IMR-90 (cell line): ENCODE measurements at regions not wholly inside any gene's neighbourhood (a gene's known extent, or its start where the extent isn't known, plus 50 kb on each side); places are given as distances from the start of the nearest gene placed in this dataset.

ENCODE experiments used
- CHD1 ChIP-seq: IDR thresholded peaks from 2 replicates; pipeline ENCODE4 v1.6.1; 2012; ENCODE audit warnings: low read depth, low read length, improper control_type of control experiment
- FOS ChIP-seq: fragments of 150-350 bp; IDR thresholded peaks from 2 replicates; pipeline ENCODE4 v1.6.1; 2016; ENCODE audit warnings: low read depth, low read length
- MXI1 ChIP-seq: IDR thresholded peaks from 2 replicates; pipeline ENCODE4 v1.6.1; 2012; ENCODE audit warnings: low read depth, mild to moderate bottlenecking, low read length, moderate library complexity, borderline replicate concordance
- POLR2A ChIP-seq: IDR thresholded peaks from 2 replicates; pipeline ENCODE4 v1.6.1; 2012; ENCODE audit warnings: mild to moderate bottlenecking, low read depth, low read length
- RFX5 ChIP-seq: IDR thresholded peaks from 2 replicates; pipeline ENCODE4 v1.8.0; 2012; ENCODE audit warnings: low read depth, mild to moderate bottlenecking, low read length, moderate library complexity
- TF ChIP-seq, protein P1 (sequence below): conservative IDR thresholded peaks from 2 replicates; pipeline ENCODE4 v1.5.1; 2012; ENCODE audit warnings: mild to moderate bottlenecking, low read depth, low read length, improper control_type of control experiment
- TF ChIP-seq, protein P2 (sequence below): fragments of 150-350 bp; IDR thresholded peaks from 2 replicates; pipeline ENCODE4 v1.6.1; 2017; ENCODE audit warnings: mild to moderate bottlenecking, antibody characterized with exemption, low read length, low read depth
- TF ChIP-seq, protein P3 (sequence below): fragments of 150-350 bp; IDR thresholded peaks from 2 replicates; pipeline ENCODE4 v1.6.1; 2016; ENCODE audit warnings: low read depth, mild to moderate bottlenecking, low read length, moderate library complexity, borderline replicate concordance

DNA sequence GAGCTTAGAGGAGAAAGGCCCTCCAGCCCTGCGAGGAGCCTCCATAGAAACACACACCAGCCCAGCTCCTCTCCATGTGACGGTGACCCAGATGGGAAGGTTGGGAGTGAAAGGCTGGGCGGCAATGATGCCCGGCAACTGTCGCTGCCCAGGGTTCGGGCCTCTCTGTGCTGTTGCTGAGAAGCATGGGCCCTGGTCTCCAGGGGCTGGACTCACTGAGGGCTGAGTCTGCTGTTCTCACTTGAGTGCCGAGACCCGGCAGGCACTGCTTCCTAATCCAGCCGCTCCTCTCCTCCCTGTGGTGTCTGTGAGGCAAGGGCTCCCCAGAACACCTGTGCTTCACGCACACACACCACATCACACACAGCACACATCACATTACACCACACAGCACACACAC, 493.6 kb downstream of the GADD45G start:
- TF ChIP-seq, protein P1, sequence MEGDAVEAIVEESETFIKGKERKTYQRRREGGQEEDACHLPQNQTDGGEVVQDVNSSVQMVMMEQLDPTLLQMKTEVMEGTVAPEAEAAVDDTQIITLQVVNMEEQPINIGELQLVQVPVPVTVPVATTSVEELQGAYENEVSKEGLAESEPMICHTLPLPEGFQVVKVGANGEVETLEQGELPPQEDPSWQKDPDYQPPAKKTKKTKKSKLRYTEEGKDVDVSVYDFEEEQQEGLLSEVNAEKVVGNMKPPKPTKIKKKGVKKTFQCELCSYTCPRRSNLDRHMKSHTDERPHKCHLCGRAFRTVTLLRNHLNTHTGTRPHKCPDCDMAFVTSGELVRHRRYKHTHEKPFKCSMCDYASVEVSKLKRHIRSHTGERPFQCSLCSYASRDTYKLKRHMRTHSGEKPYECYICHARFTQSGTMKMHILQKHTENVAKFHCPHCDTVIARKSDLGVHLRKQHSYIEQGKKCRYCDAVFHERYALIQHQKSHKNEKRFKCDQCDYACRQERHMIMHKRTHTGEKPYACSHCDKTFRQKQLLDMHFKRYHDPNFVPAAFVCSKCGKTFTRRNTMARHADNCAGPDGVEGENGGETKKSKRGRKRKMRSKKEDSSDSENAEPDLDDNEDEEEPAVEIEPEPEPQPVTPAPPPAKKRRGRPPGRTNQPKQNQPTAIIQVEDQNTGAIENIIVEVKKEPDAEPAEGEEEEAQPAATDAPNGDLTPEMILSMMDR: no peak
- TF ChIP-seq MXI1 (no peak), FOS (no peak), CHD1 (no peak), POLR2A (no peak), RFX5 (no peak)
- TF ChIP-seq, protein P2, sequence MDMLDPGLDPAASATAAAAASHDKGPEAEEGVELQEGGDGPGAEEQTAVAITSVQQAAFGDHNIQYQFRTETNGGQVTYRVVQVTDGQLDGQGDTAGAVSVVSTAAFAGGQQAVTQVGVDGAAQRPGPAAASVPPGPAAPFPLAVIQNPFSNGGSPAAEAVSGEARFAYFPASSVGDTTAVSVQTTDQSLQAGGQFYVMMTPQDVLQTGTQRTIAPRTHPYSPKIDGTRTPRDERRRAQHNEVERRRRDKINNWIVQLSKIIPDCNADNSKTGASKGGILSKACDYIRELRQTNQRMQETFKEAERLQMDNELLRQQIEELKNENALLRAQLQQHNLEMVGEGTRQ: no peak
- TF ChIP-seq, protein P3, sequence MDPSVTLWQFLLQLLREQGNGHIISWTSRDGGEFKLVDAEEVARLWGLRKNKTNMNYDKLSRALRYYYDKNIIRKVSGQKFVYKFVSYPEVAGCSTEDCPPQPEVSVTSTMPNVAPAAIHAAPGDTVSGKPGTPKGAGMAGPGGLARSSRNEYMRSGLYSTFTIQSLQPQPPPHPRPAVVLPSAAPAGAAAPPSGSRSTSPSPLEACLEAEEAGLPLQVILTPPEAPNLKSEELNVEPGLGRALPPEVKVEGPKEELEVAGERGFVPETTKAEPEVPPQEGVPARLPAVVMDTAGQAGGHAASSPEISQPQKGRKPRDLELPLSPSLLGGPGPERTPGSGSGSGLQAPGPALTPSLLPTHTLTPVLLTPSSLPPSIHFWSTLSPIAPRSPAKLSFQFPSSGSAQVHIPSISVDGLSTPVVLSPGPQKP: no peak
